AG08396 (cell line): ENCODE measurements at regions not wholly inside any gene's neighbourhood (a gene's known extent, or its start where the extent isn't known, plus 50 kb on each side); places are given as distances from the start of the nearest gene placed in this dataset.

Source experiments
- DNase-seq: peaks from one replicate; pipeline ENCODE4 v3.0.0; 2012; ENCODE audit warnings: low spot score, mixed read lengths

DNA sequence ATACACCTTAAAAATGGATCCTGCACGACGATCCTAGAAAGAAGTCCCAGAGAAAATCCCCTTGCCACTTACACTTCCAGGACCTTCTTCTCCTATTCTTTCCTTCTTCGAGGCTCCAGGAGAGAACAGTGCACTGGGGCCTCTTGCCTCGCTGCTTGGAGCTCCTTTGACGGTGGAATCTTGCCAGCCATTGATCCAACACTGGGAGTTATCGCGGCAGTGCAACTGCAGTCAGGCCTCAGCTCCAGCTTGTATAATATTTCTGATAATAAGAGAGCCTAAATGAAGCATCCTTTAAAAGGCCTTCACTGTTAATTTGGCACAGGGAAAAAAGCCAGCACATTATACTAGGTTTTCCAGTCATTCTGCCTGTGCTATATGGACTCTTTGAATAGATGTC is 216.9 kb upstream of the PARD3B start:
- no peak for DNase-seq

GRCh38 chr2:204329016-204329415 is 216.3 kb upstream of the PARD3B start:
- no peak for DNase-seq

DNA sequence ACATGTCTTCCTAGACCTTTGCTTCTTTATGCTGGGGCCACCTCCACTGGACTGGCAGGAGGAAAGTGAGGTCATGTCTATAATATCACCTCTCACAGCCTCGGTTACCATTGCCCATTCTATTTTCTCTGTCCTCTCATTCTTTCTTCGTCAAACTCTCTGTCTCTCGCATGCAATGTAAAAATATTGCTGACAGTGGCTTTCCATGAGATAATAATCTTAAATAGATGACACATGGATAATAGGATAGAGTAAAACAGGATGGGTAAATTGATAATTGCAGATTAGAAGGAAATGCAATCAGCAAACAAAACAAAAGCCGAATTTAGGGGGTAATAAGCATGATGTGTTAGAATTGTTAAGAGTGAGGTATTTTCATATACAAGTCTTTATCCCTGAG is 215.7 kb upstream of the PARD3B start:
- DNase-seq = no peak

- no peak for DNase-seq
Measured at GRCh38 chr2:204331180-204331579, 214.1 kb upstream of the PARD3B start.

- DNase-seq = no peak
Measured at GRCh38 chr2:204331988-204332387, 213.3 kb upstream of the PARD3B start.

DNA sequence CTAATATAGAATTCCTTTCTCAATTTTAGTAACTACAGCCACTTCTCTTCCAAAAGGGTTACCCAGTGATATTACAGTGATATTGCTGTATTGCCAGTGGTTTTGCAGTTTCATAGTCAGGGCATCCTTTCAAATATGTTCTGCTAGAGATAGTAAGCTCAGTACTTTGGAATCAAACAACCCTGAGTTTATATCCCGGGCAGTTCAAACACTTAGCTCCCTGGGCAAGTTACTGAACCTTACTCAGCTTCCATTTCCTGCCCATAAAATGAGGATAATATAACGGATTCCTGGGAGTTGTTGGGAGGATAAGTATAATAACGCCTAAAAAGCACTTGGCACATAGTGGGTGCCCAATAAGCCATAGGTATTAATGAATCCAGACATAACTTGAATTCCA is 212.6 kb upstream of the PARD3B start:
- DNase-seq = no peak

GRCh38 chr2:204333861-204334260 is 211.4 kb upstream of the PARD3B start:
- DNase-seq = no peak

DNA sequence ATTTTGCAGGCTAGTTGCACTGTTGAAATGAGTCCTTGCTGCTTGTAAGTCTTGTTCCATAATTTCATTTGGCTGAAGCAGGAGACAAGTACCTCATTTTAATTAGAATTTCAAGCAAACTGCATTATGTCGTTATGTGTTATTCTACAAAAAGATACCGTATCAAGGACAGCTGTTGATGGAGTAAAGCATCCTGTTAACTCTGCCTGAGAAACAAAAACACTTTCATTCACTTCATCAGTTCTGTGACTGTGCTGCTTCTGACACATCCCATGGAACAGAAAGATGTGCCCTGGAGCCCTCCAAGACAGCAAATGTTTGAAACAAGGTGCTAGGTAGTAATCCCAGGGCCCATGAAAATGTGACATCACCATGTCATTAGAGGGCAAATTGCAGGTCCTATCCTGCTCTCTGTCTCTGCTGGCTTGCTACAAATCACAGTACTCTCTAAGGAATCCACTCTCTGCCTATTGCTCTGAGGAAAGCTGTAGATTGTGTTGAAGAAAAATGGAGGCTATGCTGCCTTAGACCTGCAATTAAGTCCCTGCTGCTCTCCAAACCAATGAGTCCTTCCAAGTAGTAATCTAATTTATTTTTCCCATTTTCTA is 209.7 kb upstream of the PARD3B start:
- no peak for DNase-seq

- DNase-seq = no peak
Measured at GRCh38 chr2:204336153-204336744, 209.0 kb upstream of the PARD3B start.

GRCh38 chr2:204337638-204338037 is 207.6 kb upstream of the PARD3B start:
- no peak for DNase-seq

GRCh38 chr2:204339212-204339715 is 206.0 kb upstream of the PARD3B start:
- DNase-seq = no peak

DNA sequence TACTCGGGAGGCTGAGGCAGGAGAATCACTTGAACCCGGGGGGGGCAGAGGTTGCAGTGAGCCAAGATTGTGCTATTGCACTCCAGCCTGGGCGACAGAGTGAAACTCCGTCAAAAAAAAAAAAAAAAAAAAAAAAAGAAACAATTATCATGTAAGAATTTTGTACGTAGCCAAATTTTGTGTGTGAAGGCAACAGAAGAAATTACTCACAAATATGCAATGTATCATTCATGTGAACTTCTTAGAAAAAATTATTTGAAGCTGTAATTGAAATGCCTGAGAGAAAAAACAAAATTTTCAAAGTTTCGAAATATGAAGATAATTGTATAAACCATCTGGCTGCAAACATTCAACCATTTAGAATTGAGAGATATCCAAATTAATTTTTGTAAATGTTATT is 204.8 kb upstream of the PARD3B start:
- DNase-seq = no peak

GRCh38 chr2:204341887-204342276 is 203.4 kb upstream of the PARD3B start:
- no peak for DNase-seq

GRCh38 chr2:204343685-204344084 is 201.6 kb upstream of the PARD3B start:
- no peak for DNase-seq

- DNase-seq = no peak
Measured at GRCh38 chr2:204344119-204344518, 201.2 kb upstream of the PARD3B start.

DNA sequence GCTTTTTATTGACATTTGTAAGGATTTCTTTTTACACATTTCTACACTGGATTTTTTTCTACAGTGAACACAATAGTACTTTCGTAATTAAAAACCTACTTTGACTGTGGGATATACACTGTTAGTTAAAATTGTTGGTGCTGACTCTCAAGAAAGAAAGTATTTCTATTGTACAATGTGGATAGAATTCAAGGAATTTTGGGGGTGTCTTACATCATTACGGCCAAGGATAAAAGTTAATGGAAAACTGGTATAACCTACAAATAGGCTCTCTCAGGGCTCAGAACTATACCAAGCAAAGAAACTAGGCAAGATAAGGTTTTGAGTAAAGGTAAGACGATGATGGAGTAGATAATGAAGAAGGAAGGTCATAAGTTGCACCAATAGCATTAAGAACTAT is 198.4 kb upstream of the PARD3B start:
- DNase-seq = no peak

- peak; percentile 8 for DNase-seq
Measured at GRCh38 chr2:204353823-204354222, 191.5 kb upstream of the PARD3B start.

GRCh38 chr2:204354442-204354856 is 190.8 kb upstream of the PARD3B start:
- DNase-seq = no peak

GRCh38 chr2:204355688-204356087 is 189.6 kb upstream of the PARD3B start:
- no peak for DNase-seq

DNA sequence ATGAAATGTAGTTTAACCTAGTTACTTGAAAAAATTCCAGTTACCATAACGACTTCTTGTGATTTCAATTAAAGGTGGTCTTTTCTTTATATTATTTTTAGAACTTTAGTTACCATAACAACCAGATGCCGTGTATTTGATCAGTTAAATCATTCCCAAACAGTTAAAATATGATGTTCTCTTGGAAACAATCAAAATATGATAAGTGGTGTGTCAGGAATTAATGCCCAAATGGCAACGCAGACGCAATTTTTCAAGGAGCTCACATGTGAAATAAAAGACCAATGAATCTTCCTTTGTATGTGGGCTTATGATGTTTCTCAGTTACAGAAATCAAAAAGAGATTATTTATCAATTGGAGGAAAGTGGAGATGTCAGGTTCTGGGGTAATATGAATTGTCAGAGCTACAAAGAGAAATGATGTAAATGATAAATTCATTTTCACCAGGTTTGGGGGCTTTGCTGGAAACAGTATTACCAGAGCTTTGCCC is 189.1 kb upstream of the PARD3B start:
- no peak for DNase-seq

GRCh38 chr2:204357286-204357685 is 188.0 kb upstream of the PARD3B start:
- DNase-seq = no peak

DNA sequence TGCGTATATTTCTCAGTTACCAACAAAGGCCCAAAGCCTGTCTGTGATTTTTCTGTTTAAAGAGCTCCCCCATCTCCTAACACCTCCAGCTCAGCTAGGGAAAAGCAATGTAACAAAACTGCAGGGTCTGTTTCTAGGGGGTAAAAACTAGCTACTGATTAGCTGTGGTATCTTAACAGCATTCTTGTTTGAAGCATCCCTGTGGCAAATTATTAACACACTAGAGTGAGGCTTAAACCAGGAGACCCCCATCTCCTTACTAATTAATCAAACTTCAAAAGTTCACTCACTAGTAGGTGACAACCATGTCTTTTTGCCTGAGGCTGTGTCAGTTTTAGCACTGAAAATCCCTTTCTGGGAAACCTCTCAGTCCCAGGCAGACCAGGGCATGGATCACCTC is 186.2 kb upstream of the PARD3B start:
- DNase-seq = no peak

DNA sequence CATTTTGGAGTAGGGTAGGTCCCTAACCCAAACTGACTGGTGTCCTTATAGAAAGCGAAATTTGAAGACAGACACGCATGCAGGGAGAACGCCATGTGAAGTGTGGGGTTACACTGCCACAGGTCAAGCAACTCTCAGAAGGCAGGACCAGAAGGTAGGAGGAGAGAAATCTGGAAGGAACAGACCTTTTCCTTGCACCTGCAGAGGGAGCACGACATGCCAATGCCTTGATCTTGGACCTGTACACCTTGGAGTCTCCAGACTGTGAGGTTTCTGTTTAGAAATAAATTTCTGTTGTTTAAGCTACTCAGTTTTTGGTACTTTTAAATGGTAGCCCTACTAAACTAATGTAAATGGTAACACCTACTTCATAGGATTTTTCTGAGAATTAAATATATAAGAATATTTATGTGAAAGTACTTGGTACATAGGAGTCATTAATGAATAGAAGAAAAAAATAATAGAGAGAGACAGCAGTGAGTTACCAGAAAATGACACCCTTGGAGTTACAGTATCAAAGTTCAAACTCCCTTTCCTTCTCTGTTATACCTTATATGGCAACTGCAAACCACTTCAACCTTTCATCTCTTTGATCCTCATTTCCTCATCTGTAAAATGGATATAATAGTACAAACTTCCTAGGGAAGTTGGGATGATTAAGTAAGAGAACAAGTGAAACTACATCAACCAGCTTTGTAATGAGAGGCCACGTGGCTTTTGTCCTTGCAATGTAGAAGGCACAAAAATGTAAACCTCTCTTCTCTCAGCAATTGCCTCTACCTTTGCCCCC is 184.9 kb upstream of the PARD3B start:
- DNase-seq = no peak
